ENCODE measurements at regions not wholly inside any gene's neighbourhood (a gene's known extent, or its start where the extent isn't known, plus 50 kb on each side); places are given as distances from the start of the nearest gene placed in this dataset.
"Not testable (repeated sequence)": the region's sequence is repeated elsewhere in the genome, so short reads cannot be mapped to it uniquely, and the experiment has no call there.

DNA sequence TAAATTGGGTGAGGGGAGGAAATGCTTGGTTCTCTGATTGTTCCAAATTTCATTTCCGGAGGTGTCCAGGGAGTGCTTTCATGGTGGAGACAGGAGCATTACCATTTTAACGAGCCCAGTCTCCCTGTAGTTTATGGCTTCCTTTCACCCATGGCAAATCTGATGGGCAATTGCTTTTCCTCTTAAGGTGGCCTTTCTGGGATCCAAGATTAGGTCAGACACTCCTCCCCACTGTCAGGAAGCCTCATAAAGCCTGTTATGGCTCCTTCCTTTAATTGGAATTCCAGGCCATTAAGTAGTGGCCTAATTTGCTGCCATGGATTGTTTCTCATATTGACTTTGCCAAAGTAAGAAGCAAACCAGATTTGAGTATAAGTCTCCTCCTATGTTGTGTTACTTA lies 157.8 kb downstream of the PDCD6IP start:
- DNase-seq: no peak

DNA sequence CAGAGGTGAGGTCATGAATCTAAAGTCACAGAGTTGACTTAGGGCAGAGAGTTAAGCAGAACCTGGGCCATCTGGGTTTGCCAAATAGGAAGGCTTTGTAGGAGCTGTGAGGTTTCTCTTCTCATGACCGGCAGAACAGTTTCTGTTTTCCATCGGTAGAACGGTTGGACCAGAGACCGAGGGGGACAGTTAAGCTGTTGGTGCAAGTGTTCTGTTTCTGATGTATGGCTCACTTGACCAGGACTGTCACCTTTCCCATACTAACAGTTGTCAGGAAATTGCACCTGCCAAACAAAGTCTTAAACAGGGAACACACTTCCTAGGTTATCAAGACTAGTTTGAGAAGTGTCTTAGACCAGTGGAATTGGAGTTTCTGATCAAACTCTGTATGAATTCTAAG lies 158.3 kb downstream of the PDCD6IP start:
- no peak for DNase-seq

DNA sequence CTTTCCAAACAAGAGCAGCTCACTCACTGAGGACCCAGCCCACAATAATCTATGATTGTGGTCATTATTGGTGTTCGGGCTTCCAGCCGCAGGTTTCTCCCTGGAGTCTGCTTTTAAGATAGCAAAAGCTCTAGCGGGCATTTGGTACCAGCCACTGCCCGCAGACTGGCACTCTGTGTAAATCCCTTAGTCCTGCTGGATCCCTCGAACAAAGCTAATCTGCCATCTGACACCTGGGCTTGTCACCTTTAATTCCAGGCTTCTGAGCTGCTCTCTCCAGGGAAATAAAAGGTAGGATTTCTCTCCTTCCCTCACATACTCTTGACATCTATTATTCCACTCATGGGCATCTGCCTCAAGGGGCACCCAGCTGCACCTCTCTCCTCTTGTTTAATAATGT lies 158.7 kb downstream of the PDCD6IP start:
- DNase-seq: no peak

DNA sequence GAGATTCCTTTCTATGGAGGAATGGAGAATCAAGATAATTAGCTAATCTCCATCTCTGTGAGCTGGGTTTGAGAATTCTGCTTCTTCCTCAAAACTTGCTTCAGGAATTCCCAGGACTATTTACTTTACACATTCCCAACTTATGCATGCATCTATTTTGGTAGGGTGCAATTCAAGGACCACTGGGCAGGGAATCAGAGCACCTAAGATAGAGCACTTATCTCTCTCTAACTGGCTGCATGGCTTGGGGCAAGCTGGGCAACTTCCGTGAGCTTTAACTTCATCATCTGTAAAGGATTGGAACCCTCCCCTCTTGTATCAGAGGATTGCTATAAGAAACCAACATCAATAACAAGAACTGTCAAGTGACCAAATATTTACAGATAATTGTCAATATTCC lies 160.2 kb downstream of the PDCD6IP start:
- no peak for DNase-seq

DNA sequence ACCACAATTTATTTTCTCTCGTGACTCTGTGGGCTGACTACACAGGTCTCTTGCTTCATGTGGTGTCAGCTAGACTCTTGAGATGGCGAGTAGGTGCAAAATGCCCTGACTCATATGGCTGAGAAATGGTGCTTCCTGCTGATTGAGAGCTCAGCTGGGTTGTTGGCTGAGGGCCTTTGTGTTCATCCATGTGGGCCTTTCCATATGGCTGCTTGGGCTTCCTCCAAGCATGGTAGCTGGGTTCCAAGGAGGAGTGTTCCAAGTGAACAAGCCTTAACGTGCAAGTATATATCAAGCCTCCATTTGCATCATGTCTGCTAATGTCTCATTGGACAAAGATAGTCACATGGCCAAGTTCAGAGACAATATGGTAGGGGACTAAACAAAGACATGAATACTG lies 164.0 kb downstream of the PDCD6IP start:
- no peak for DNase-seq

DNA sequence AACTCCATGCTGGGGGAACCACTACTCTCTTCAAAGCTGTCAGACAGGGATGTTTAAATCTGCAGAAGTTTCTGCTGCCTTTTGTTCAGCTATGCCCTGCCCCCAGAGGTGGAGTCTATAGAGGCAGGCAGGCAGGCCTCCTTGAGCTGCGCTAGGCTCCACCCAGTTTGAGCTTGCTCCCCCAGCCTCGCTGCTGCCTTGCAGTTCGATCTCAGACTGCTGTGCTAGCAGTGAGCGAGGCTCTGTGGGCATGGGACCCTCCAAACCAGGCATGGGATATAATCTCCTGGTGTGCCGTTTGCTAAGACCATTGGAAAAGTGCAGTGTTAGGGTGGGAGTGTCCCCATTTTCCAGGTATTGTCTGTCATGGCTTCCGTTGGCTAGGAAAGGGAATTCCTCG lies 171.8 kb downstream of the PDCD6IP start:
- not testable (repeated sequence) for DNase-seq

DNA sequence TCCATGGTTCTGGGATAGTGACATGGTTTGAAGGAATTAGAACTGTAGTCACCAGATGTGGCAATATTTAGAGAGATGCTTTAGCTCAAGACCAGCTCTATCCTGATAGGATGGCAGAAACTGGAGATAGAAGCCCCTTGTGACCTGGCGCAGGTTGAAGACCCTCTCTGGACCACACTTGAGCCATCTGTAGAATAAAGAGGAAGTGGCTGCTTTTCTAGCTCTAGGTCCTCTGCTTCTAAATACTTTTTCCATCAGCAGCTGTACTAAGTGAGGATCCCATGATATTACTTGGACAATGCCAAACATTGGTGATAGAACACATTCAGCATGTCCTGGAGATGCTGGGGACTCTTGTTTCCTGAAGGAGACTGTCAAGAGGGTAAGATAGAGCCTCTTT lies 172.6 kb downstream of the PDCD6IP start:
- no peak for DNase-seq

DNA sequence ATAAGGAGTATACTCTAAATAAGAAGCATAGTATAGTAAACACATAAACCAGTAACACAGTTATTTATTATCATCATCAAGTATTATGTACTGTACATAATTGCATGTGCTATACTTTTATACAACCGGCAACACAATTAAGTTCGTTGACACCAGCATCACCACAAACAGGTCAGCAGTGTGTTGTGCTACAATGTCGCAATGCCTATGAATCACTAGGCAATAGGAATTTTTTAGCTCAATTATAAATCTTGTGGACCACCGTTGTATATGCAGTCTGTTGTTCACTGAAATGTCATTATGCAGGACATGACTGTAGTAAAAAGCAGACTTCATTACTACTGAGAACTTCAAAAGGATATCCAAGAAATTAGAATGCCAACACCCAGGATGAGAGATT lies 177.0 kb downstream of the PDCD6IP start:
- DNase-seq: no peak

DNA sequence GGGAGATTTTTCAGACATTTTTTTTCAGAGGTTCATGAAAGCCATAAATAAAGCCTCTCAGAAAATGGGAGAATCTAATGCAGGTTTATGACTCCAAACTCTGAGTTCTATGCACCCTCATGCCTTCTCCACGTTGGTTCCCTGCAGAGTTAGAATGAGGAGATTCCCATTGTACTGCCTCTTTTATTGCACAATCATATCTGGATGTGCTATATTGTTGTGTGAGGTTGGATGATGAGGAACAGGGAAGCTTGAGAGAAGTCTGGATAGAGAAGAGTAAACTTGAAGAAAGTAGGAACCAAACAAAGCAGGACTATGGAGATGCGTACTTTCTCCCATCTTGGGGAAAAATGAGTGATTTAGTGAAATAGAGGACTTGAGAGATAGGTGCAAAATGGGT lies 178.8 kb downstream of the PDCD6IP start:
- DNase-seq: no peak

DNA sequence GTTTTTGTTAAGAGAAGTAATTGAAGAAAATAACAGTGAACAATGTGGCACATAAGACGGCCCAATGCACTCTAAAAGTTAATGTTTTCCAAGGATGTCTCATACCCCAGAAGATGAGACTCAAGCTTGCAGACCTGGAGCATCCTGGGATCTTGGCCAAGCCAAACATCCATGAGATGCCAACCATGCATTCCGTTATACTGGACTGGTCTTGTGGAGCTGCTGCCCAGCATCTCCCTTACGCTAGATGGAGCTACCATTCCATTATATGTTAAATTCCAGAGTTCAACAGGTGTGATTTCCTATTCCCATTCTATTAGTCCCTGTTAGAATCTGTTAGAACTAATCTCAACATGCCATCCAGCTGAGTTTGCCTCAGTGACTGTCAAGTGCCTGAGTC lies 181.8 kb downstream of the PDCD6IP start:
- DNase-seq: no peak

DNA sequence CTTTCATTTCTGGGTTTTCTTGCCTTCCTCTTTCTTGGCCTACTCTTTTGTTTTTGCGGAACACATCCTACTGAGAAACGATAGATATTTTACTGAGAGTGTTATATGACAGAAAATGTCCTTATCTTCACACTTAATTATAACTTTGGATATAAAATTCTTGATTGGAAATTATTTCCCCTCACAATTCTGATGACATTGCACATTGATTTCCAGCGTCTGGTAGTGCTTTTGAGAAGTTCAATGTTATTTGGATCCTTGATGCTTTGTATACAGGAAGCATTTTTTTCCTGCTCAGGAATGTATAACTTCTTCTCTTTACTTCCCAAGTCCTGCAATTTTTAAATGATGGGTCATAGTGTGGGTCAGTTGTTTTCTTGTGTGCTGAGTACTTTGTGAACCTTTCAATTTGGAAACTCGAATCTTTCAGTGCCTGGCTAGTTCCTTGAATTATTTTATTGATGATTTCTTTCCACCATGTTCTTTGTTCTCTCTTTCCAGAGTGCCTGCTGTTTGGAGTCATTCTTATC lies 183.9 kb downstream of the PDCD6IP start:
- DNase-seq: no peak

DNA sequence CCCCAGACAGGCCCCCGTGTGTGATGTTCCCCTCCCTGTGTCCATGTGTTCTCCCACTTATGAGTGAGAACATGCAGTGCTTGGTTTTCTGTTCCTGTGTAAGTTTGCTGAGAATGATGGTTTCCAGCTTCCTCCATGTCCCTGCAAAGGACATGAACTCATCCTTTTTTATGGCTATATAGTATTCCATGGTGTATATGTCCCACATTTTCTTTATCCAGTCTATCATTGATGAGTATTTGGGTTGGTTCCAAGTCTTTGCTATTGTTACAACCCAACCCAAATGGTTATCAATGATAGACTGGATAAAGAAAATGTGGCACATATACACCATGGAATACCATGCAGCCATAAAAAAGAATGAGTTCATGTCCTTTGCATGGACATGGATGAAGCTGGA lies 184.5 kb downstream of the PDCD6IP start:
- DNase-seq: not testable (repeated sequence)

DNA sequence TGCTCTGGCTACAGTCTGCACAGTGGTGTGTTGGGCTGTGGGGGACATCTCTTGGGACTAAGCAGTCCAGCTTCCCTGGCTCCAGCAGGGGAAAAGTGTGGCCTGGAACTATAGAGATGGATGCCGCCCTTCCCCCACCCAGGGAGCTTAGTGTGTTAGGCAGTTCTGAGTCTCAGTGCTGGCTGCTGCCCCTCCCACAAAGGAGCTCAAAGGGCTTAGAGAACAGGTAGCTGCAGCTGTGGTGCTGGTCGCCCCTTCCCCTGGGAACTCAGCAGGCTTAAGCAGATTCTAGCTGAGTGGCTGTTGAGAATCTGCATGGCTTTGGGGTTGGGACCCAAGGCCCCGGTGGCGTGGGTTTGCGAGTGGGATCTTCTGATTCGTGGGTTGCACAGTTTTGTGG lies 190.8 kb downstream of the PDCD6IP start:
- no peak for DNase-seq

DNA sequence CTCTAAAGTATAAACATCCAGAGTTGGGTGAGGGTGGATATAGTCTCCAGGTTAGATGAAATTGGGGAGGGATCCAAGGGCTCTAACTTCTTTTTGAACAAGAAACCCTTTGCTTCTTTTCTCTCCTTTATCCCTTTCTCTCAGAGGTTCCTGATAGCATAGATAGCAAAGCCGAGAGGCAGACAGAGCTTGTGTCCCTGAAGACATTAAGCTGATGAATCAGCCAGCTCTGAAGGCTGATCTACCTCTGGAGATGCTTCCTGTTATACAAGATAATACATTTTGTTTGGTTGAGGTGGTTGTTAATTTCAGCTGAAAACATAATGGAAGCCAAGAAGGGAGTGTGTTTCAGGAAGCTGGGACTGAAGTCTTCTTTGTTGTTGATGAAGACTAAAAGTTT lies 193.2 kb downstream of the PDCD6IP start:
- no peak for DNase-seq

DNA sequence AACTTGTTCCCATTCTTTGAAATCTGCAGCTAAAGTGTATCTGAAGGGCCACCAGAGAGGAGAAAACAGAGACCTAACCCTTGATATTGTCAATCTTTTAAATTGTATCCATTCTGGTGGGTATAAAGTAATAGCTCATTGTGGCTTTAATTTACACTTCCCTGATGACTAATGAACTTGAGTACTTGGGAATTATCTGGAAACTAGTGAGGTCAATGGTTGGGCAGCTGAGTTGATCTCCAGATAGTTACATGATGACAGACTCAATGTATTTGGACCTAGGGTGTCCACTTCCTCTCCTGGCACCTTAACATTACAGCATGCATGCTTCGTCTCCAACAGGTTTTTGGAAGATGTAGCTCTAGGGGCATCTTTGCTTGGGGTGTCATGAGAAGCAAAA lies 195.2 kb downstream of the PDCD6IP start:
- DNase-seq: no peak

DNA sequence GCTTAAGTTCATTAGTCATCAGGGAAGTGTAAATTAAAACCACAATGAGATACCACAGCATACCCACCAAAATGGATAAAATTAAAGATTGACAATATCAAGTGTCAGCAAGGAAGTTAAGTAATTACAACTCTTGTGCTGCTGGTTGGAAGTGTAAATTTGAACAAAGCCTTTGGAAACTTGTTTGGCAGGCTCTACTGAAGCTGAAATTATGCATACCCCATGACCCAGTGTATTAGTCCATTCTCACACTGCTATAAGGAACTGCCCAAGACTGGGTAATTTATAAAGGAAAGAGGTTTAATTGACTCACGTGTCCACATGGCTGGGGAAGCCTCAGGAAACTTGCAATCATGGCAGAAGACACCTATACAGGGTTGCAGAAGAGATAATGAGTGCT lies 196.1 kb downstream of the PDCD6IP start:
- DNase-seq: no peak

DNA sequence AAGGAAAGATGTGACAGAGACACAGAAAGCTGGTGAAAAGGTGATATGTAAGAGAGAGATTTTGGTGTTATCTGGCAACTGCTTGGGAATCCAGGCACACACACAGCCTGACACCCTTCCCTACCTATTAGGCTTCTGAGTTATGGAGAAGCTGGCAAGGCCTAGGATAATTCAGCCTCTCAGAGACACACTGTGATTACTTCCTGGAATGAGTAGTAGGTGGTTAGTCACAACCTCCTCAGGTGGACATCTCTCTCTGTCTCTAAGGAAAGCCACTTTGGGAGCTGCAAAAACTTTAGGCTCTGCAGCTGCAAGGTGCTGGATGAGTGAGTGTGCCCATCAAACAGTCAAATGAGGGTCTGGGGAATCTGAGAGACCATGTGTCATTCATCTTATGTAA lies 201.9 kb downstream of the PDCD6IP start:
- DNase-seq: no peak

DNA sequence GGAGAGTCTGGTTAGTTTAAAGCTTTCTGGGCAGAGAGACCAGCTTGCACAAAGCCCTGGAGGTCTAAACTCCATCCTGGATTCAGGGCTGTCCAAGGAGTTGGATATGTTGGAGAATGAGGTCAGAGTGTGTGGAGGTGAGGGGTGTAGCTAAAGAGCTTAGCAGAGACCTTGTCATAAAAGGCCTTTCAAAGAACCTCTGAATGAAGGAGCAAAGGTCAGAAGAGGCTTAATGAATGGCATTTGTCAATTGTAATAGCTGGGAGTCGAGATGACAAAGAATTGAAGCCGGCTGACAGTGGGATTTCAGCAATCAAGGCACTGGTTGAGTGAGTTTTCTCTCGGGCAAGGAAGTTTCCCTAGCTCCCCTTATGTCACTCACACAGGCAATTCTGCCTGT lies 202.6 kb downstream of the PDCD6IP start:
- no peak for DNase-seq

DNA sequence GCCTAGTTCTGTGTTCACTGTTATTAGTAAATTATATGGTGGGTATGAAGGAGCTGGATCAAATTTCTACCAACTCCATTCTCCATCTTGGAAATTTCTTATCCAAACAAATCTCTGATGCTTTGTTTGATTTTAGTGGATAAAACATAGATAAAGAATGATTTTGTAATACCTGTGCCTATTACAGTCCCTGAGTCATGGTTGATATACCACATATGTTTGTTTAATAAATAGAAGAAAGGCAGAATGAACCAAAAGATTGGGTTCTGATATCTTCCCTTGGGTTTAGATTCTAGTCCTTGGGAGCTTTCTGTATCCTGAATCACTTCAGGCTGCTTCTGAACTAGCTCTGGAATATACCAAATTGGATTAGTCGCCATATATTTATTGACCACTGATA lies 203.6 kb downstream of the PDCD6IP start:
- DNase-seq: no peak

DNA sequence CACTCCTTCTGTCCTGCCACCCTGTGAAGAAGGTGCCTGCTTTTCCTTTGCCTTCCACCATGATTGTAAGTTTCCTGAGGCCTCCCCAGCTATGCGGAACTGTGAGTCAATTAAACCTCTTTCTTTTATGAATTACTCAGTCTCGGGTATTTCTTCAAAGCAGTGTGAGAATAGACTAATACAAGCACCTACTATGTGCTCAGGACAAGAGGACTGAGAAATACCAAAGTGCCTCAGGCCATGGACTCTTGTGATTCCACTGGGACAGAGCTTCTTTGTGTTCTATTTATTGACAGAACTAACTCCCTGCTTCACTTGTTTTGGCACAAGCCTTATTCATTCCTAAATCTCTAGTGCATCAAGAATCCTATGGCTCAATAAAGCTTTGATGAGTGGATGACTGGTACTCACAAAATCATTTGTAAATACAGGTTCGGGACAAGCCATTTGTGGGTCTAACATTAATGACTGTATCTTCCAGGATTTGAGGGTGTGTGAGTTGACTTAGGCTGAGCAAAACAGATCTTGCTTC lies 204.2 kb downstream of the PDCD6IP start:
- no peak for DNase-seq

DNA sequence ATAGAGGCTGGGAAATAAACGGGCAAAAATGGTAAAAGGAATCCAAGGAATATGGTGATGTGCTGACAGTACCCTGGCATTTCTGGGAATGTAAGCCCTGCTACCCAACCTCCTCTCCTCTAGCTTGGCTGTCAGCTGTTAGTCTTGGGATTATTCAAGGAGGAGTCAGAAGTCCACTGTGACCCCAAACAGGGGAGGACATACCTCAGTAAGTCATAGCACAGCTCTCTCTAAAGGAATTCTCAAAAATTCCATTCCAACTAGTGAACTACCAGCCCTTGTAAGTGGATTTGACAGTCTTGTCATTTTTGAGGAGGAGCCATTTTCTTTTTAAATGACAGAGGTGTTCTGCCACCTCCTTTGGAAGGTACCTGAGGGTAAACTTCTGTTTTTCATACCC lies 207.5 kb downstream of the PDCD6IP start:
- no peak for DNase-seq

DNA sequence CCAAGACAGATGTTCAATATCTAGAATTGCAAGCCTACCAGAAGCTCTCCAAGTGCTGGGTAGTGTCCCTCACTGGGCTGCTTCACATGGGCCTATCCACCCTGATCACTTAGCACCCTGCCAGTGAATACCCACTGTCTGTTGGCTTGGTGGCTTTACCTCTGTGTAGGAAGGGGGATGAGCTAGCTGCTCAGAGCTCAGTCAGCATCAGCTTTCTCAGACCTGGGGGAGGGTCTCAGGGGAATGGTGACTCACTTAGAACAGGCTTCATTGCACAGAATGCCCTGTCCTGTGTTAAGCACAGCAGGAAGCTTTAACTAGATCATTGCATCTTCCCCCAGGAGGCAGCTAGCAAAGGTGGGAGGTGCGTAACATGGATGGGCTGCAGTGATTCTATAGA lies 209.8 kb downstream of the PDCD6IP start:
- no peak for DNase-seq

DNA sequence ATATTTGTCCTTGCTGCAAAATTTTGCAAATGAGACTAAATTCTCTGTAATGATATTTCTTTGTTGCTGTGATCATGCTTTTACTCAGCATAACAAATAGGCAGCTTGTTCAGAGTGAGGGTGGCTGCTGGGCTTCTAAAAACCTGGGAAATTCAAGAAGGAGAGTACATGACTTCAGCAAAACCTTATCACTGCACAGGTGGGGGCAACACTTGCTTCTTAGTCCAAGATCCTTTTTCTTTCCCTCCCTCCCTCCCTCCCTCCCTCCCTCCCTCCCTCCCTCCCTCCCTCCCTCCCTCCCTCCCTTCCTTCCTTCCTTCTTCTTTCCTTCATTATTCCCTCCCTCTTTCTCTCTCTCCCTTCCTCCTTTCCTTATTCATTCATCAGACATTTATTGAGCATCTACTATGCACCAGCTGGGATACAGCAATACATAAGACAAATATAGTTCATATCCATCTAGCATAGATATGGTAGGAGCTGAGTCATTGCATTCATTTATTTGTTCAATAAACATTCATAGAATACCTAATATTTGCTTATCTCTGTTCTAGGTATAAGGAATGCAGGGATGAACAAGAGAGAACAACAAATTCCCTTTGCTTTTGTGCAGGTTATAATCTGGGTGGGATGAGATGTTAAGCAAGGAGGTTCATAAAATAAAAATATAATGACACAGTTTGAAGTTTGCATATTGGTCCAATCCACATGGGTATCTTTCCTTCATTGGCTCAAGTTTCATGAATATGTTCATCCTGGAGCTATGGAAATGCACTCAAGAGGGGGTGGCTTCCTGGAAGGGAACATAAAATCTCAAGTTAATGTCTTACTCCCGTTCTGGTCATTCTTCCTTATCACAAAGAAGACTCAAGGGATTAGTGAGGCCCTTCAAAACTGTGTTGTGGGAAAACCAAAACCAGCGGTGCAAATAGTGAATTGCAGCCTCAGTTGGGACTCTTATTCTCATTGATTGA lies 210.7 kb downstream of the PDCD6IP start:
- DNase-seq: no peak
